NCI-H526 treated with DMSO at 0.1 percent for 48 hours (cell line): ENCODE measurements at regions not wholly inside any gene's neighbourhood (a gene's known extent, or its start where the extent isn't known, plus 50 kb on each side); places are given as distances from the start of the nearest gene placed in this dataset.
"Not testable (repeated sequence)": the region's sequence is repeated elsewhere in the genome, so short reads cannot be mapped to it uniquely, and the experiment has no call there.

ENCODE experiments used
- DNase-seq: peaks from one replicate; lab custom pipeline; 2025; lab: John Stamatoyannopoulos, UW

- DNase-seq = peak; percentile 21
Measured at GRCh38 chr11:71638801-71639519, 56.3 kb upstream of the KRTAP5-11 start.

GRCh38 chr11:71639520-71639849, 56.8 kb upstream of the KRTAP5-11 start:
- not testable (repeated sequence) for DNase-seq

- DNase-seq = not testable (repeated sequence)
Measured at GRCh38 chr11:71639916-71640315, 57.2 kb upstream of the KRTAP5-11 start.

- not testable (repeated sequence) for DNase-seq
Measured at GRCh38 chr11:71647078-71647477, 64.4 kb upstream of the KRTAP5-11 start.

- DNase-seq = not testable (repeated sequence)
Measured at GRCh38 chr11:71652998-71653397, 70.3 kb upstream of the KRTAP5-11 start.

GRCh38 chr11:71654423-71654822, 71.7 kb upstream of the KRTAP5-11 start:
- not testable (repeated sequence) for DNase-seq

GRCh38 chr11:71655041-71655440, 72.4 kb upstream of the KRTAP5-11 start:
- DNase-seq = not testable (repeated sequence)

GRCh38 chr11:71656513-71656912, 73.8 kb upstream of the KRTAP5-11 start:
- not testable (repeated sequence) for DNase-seq

GRCh38 chr11:71664941-71665340, 82.3 kb upstream of the KRTAP5-11 start:
- DNase-seq = not testable (repeated sequence)

- DNase-seq = not testable (repeated sequence)
Measured at GRCh38 chr11:71698110-71698509, 115.4 kb upstream of the KRTAP5-11 start.

- DNase-seq = not testable (repeated sequence)
Measured at GRCh38 chr11:71698961-71699360, 116.3 kb upstream of the KRTAP5-11 start.

GRCh38 chr11:71701435-71702291, 119.0 kb upstream of the KRTAP5-11 start:
- DNase-seq = not testable (repeated sequence)

GRCh38 chr11:71705086-71705737, 122.5 kb upstream of the KRTAP5-11 start:
- not testable (repeated sequence) for DNase-seq

GRCh38 chr11:71705738-71706432, 123.2 kb upstream of the KRTAP5-11 start:
- DNase-seq = not testable (repeated sequence)

GRCh38 chr11:71707083-71707482, 124.4 kb upstream of the KRTAP5-11 start:
- DNase-seq = not testable (repeated sequence)

- not testable (repeated sequence) for DNase-seq
Measured at GRCh38 chr11:71709541-71709940, 123.5 kb upstream of the DEFB108B start.

- DNase-seq = not testable (repeated sequence)
Measured at GRCh38 chr11:71710171-71710671, 122.8 kb upstream of the DEFB108B start.

GRCh38 chr11:71710701-71711385, 122.2 kb upstream of the DEFB108B start:
- not testable (repeated sequence) for DNase-seq

- DNase-seq = not testable (repeated sequence)
Measured at GRCh38 chr11:71712350-71712749, 120.7 kb upstream of the DEFB108B start.

GRCh38 chr11:71712846-71713245, 120.2 kb upstream of the DEFB108B start:
- DNase-seq = not testable (repeated sequence)

GRCh38 chr11:71714510-71714909, 118.5 kb upstream of the DEFB108B start:
- DNase-seq = not testable (repeated sequence)
